GM21576 (cell line): ENCODE measurements at regions not wholly inside any gene's neighbourhood (a gene's known extent, or its start where the extent isn't known, plus 50 kb on each side); places are given as distances from the start of the nearest gene placed in this dataset.

ENCODE experiments used
- ATAC-seq: cut with Tn5 transposase; IDR thresholded peaks from one replicate; pipeline ENCODE4 v1.9.1; 2021; ENCODE audit warnings: mild to moderate bottlenecking, moderate library complexity; ENCODE audit not compliant: unreplicated experiment

GRCh38 chr9:24488896-24489295 is 56.8 kb downstream of the IZUMO3 start:
- no peak for ATAC-seq

- no peak for ATAC-seq
These were observed 57.8 kb downstream of the IZUMO3 start for GRCh38 chr9:24487946-24488345.

- ATAC-seq: no peak
These were observed 58.3 kb downstream of the IZUMO3 start for GRCh38 chr9:24487250-24487861.

- ATAC-seq: no peak
These were observed 66.2 kb downstream of the IZUMO3 start for GRCh38 chr9:24479361-24480059.

- ATAC-seq: no peak
These were observed 81.3 kb downstream of the IZUMO3 start for GRCh38 chr9:24464319-24464951.

GRCh38 chr9:24462951-24463350 is 82.7 kb downstream of the IZUMO3 start:
- ATAC-seq: no peak

- no peak for ATAC-seq
These were observed 84.9 kb downstream of the IZUMO3 start for GRCh38 chr9:24460781-24461180.

- no peak for ATAC-seq
These were observed 85.7 kb downstream of the IZUMO3 start for GRCh38 chr9:24459953-24460352.

- no peak for ATAC-seq
These were observed 94.4 kb downstream of the IZUMO3 start for GRCh38 chr9:24451346-24451745.

GRCh38 chr9:24449976-24450375 is 95.7 kb downstream of the IZUMO3 start:
- no peak for ATAC-seq

- ATAC-seq: no peak
These were observed 106.2 kb downstream of the IZUMO3 start for GRCh38 chr9:24439456-24439855.

- ATAC-seq: no peak
These were observed 106.8 kb downstream of the IZUMO3 start for GRCh38 chr9:24438876-24439275.

GRCh38 chr9:24436761-24437160 is 108.9 kb downstream of the IZUMO3 start:
- ATAC-seq: no peak

- no peak for ATAC-seq
These were observed 111.5 kb downstream of the IZUMO3 start for GRCh38 chr9:24434183-24434582.

GRCh38 chr9:24416136-24416535 is 129.6 kb downstream of the IZUMO3 start:
- no peak for ATAC-seq

- ATAC-seq: no peak
These were observed 132.0 kb downstream of the IZUMO3 start for GRCh38 chr9:24413651-24414050.

- ATAC-seq: no peak
These were observed 147.2 kb downstream of the IZUMO3 start for GRCh38 chr9:24398466-24398865.

GRCh38 chr9:24391095-24391494 is 154.6 kb downstream of the IZUMO3 start:
- ATAC-seq: no peak

GRCh38 chr9:24385077-24385476 is 160.6 kb downstream of the IZUMO3 start:
- ATAC-seq: no peak

- ATAC-seq: no peak
These were observed 163.1 kb downstream of the IZUMO3 start for GRCh38 chr9:24382566-24382965.

GRCh38 chr9:24381205-24381604 is 164.5 kb downstream of the IZUMO3 start:
- no peak for ATAC-seq

GRCh38 chr9:24359046-24359445 is 186.7 kb downstream of the IZUMO3 start:
- no peak for ATAC-seq
